C4-2B (cell line): ENCODE measurements at regions not wholly inside any gene's neighbourhood (a gene's known extent, or its start where the extent isn't known, plus 50 kb on each side); places are given as distances from the start of the nearest gene placed in this dataset.

Experiments
- H3K27ac ChIP-seq: fragments of 450-650 bp; 2 replicates; pipeline ENCODE4 v1.5.1; 2017
- CTCF ChIP-seq: fragments of 450-650 bp; conservative IDR thresholded peaks from 2 replicates; pipeline ENCODE4 v1.5.1; 2017; ENCODE audit warnings: mild to moderate bottlenecking
- ZFX ChIP-seq: fragments of 450-650 bp; IDR thresholded peaks from 2 replicates; pipeline ENCODE4 v1.6.1; 2017

DNA sequence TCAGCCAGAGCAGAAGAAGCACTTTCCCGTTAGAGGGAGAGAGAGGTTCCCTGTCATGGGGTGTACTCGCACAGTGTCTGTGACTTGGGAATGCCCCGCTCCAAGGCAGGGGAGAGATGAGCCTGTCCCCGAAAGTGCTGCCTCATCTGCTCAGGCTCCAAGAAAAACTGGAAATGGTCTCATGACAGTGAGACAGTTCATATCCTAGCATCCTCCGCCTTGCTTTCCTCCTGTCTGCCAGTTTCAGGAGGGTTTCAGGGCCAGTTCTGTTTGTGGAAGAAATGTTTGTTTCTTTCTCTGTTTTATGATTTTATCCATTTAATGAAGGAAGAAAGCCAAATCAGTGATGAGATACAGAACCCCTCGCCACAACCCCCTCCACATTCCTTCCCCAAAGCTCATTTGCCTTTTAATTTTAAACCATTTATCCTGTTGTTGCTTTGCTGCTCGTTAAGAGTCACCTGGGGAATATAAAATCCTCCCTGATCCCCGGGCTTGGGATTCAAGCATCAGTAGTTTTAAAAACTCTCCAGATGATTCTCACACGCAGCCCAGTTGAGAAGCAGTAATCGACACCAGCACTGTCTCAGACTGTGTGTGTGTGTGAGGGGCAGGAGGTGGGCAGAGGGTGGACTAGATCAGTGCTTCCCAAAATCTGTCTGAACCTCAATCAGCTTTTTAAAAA is 144.6 kb upstream of the UBL3 start:
- TF ChIP-seq CTCF = no peak
- no peak for TF ChIP-seq ZFX

GRCh38 chr13:29993716-29994488 is 143.5 kb upstream of the UBL3 start:
- H3K27ac ChIP-seq = no peak overlapping the region
- TF ChIP-seq ZFX (no peak), CTCF (no peak)

More for the DNA sequence above, 144.6 kb upstream of the UBL3 start:
- H3K27ac ChIP-seq = no peak overlapping the region

- no peak overlapping the region for H3K27ac ChIP-seq
- TF ChIP-seq CTCF (no peak), ZFX (no peak)
These were observed 142.8 kb upstream of the UBL3 start for GRCh38 chr13:29993196-29993595.

DNA sequence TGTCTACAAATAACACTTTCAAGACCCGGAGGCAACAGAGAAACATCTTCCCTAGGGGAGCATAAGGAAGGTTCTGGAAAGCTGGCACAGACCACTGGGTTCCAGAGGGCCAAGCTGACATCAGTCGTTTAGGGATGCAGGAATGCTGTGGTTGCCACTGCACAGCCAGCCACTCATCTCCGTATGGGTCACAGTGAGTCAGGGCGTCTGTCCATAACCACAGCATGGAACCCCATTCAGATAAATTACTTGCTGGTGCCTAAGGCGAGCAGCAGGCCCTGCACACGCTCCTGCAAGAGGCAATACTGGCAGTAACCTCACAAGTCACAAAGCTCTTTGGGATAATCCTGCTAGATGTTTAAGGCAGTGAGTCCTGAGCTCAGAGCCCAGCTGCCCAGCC is 140.9 kb upstream of the UBL3 start:
- no peak overlapping the region for H3K27ac ChIP-seq
- no peak for TF ChIP-seq CTCF
- TF ChIP-seq ZFX = no peak

- TF ChIP-seq CTCF = no peak
- no peak overlapping the region for H3K27ac ChIP-seq
These were observed 136.9 kb upstream of the UBL3 start for GRCh38 chr13:29987340-29987739.

- no peak overlapping the region for H3K27ac ChIP-seq
- no peak for TF ChIP-seq CTCF
- TF ChIP-seq ZFX = no peak
These were observed 129.9 kb upstream of the UBL3 start for GRCh38 chr13:29980339-29980738.

- no peak overlapping the region for H3K27ac ChIP-seq
- TF ChIP-seq ZFX = no peak
- TF ChIP-seq CTCF = no peak
These were observed 127.8 kb upstream of the UBL3 start for GRCh38 chr13:29978211-29978610.
